Neural cell (in vitro differentiated cells): ENCODE measurements at regions not wholly inside any gene's neighbourhood (a gene's known extent, or its start where the extent isn't known, plus 50 kb on each side); places are given as distances from the start of the nearest gene placed in this dataset.

Source experiments
- H2AFZ ChIP-seq: fragments of 200-600, 300-800 bp; sonication (generic), shearing (Covaris generic); 2 replicates; pipeline ENCODE4 v1.6.0; 2014; ENCODE audit warnings: low read depth, mild to moderate bottlenecking, antibody characterized with exemption, low read length, moderate library complexity
- H3F3A ChIP-seq: fragments of 200-600 bp; shearing (Covaris generic); 2 replicates; pipeline ENCODE4 v1.6.1; 2016; ENCODE audit warnings: mild to moderate bottlenecking, moderate library complexity, mixed read lengths, antibody characterized with exemption, low read length; ENCODE audit not compliant: insufficient read depth, poor library complexity, severe bottlenecking
- H3K27ac ChIP-seq: fragments of 200-600, 300-800 bp; sonication (generic), shearing (Covaris generic); 2 replicates; pipeline ENCODE4 v1.5.1; 2014; ENCODE audit warnings: mild to moderate bottlenecking, low read length, moderate library complexity
- H3K27me3 ChIP-seq: fragments of 300-800, 200-600 bp; sonication (generic), shearing (Covaris generic); 2 replicates; pipeline ENCODE4 v1.6.0; 2014; ENCODE audit warnings: mild to moderate bottlenecking, low read depth, low read length, moderate library complexity; ENCODE audit not compliant: insufficient read depth
- H3K36me3 ChIP-seq: fragments of 300-800, 200-600 bp; sonication (generic), shearing (Covaris generic); 2 replicates; pipeline ENCODE4 v1.5.1; 2014; ENCODE audit warnings: mild to moderate bottlenecking, antibody characterized with exemption, low read length, moderate library complexity; ENCODE audit not compliant: insufficient read depth
- H3K4me2 ChIP-seq: fragments of 300-800, 200-600 bp; sonication (generic), shearing (Covaris generic); 2 replicates; pipeline ENCODE4 v1.6.0; 2014; ENCODE audit warnings: mild to moderate bottlenecking, low read length
- H3K4me3 ChIP-seq: fragments of 300-800, 200-600 bp; sonication (generic), shearing (Covaris generic); 2 replicates; pipeline ENCODE4 v1.5.1; 2014; ENCODE audit warnings: mild to moderate bottlenecking, low read length, moderate library complexity
- H3K79me2 ChIP-seq: fragments of 200-600 bp; shearing (Covaris generic); replicated peaks from 2 replicates; pipeline ENCODE4 v1.6.0; 2014; ENCODE audit warnings: mild to moderate bottlenecking, low read length, moderate library complexity; ENCODE audit not compliant: insufficient read depth
- H3K9ac ChIP-seq: fragments of 300-800, 200-600 bp; sonication (generic), shearing (Covaris generic); 2 replicates; pipeline ENCODE4 v1.6.1; 2016; ENCODE audit warnings: mild to moderate bottlenecking, low read length, mixed read lengths
- H3K9me2 ChIP-seq: fragments of 200-600 bp; shearing (Covaris generic); 2 replicates; pipeline ENCODE4 v1.6.1; 2016; ENCODE audit warnings: mild to moderate bottlenecking, low read length, mixed read lengths; ENCODE audit not compliant: insufficient read depth
- H3K9me3 ChIP-seq: fragments of 200-600, 300-800 bp; sonication (generic), shearing (Covaris generic); 2 replicates; pipeline ENCODE4 v1.6.1; 2016; ENCODE audit warnings: mild to moderate bottlenecking, mixed run types, low read length, moderate library complexity, mixed read lengths
- H4K20me1 ChIP-seq: fragments of 200-600 bp; shearing (Covaris generic); 2 replicates; pipeline ENCODE4 v1.6.1; 2016; ENCODE audit warnings: mild to moderate bottlenecking, mixed run types; ENCODE audit not compliant: insufficient read depth
- CTCF ChIP-seq: fragments of 450-650 bp; IDR thresholded peaks from 2 replicates; pipeline ENCODE4 v1.5.1; 2014; ENCODE audit warnings: antibody characterized with exemption, mild to moderate bottlenecking, moderate library complexity; ENCODE audit not compliant: poor library complexity, severe bottlenecking
- EP300 ChIP-seq: fragments of 450-650 bp; conservative IDR thresholded peaks from 2 replicates; pipeline ENCODE4 v1.6.1; 2014; ENCODE audit warnings: antibody characterized with exemption, mild to moderate bottlenecking, moderate library complexity; ENCODE audit not compliant: poor library complexity, severe bottlenecking
- EZH2 ChIP-seq: fragments of 200-600, 300-800 bp; shearing (Covaris generic), sonication (generic); IDR thresholded peaks from 2 replicates; pipeline ENCODE4 v1.6.1; 2014; ENCODE audit warnings: antibody characterized with exemption, low read length, borderline replicate concordance, mild to moderate bottlenecking; ENCODE audit not compliant: insufficient read depth, poor library complexity, severe bottlenecking
- MXI1 ChIP-seq: fragments of 450-650 bp; conservative IDR thresholded peaks from 2 replicates; pipeline ENCODE4 v1.6.1; 2014; ENCODE audit warnings: antibody characterized with exemption, mild to moderate bottlenecking; ENCODE audit not compliant: poor library complexity, severe bottlenecking
- POLR2AphosphoS5 ChIP-seq: IDR thresholded peaks from 2 replicates; pipeline ENCODE4 v1.6.1; 2012
- RAD21 ChIP-seq: fragments of 450-650 bp; conservative IDR thresholded peaks from 2 replicates; pipeline ENCODE4 v1.6.1; 2014; ENCODE audit warnings: antibody characterized with exemption, mild to moderate bottlenecking, moderate library complexity
- REST ChIP-seq: IDR thresholded peaks from 2 replicates; pipeline ENCODE4 v1.6.1; 2012; ENCODE audit warnings: borderline replicate concordance
- SMC3 ChIP-seq: fragments of 450-650 bp; conservative IDR thresholded peaks from 2 replicates; pipeline ENCODE4 v1.6.1; 2014; ENCODE audit warnings: antibody characterized with exemption, mild to moderate bottlenecking, moderate library complexity; ENCODE audit not compliant: poor library complexity
- TAF1 ChIP-seq: IDR thresholded peaks from 2 replicates; pipeline ENCODE4 v1.6.1; 2012; ENCODE audit warnings: low read depth

DNA sequence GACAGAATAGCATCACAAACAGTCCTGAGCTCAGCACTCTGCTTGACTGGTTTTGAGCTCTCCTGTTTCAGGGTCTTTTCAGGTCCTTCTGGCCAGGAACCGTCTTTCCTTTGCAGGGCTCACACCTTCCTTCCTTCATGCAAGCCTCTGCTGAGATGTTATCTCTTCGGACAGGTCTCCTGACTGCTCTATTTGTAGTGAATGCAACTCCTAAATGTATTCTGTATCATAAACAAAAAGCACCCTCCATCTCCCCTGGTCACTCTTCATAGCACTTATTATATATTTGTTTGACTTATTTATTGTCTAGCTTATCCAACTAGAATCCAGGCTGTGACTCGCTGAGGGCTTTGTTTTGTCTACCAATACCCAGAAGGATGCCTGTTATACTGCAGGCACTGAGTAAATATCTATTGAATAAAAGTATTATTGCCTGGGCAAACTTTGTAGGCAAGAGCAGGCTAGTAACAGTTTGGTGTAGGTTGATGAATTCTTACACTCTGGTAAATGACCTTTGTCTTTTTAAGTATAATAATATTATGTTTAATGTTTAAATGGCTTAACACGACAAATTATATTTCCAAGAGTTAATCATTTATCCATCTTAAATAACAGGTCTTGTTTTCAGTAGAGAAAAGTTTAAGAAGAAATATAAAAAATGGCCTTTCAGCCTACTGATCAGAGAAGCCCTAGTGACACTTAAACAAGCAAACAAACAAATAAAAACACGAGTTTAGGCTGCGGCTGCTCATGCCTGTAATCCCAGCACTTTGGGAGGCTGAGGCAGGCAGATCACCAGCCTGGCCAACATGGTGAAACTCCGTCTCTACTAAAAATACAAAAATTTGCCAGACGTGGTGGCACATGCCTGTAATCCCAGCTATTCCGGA, 199.7 kb downstream of the BCAS1 start:
- no peaks in the 10 kb centered on the region for H3K36me3 ChIP-seq
- no peak overlapping the region for H2AFZ ChIP-seq
- H3F3A ChIP-seq = no peaks in the 10 kb centered on the region
- no peaks in the 10 kb centered on the region for H3K9me2 ChIP-seq
- H3K4me3 ChIP-seq = no peak overlapping the region
- H3K79me2 ChIP-seq = no peaks in the 10 kb centered on the region
- H3K27ac ChIP-seq = no peak overlapping the region
- no peak overlapping the region for H3K9ac ChIP-seq
- no peaks in the 10 kb centered on the region for H3K27me3 ChIP-seq
- H4K20me1 ChIP-seq = no peaks in the 10 kb centered on the region
- no peaks in the 10 kb centered on the region for H3K9me3 ChIP-seq
- TF ChIP-seq SMC3 (no peak), TAF1 (no peak), CTCF (no peak), EP300 (no peak), EZH2 (no peak)
- H3K4me2 ChIP-seq = no peak overlapping the region

- TF ChIP-seq REST (no peak), EP300 (no peak), TAF1 (no peak), CTCF (no peak), MXI1 (no peak), POLR2AphosphoS5 (no peak), SMC3 (no peak), EZH2 (no peak), RAD21 (no peak)
- H3K9ac ChIP-seq = no peak overlapping the region
Measured at GRCh38 chr20:53869466-53870258, 200.7 kb downstream of the BCAS1 start.

More at GRCh38 chr20:53869466-53870258, 200.7 kb downstream of the BCAS1 start:
- Histone ChIP-seq H3K4me3 (no peak overlapping the region), H3K27me3 (no peaks in the 10 kb centered on the region), H3K4me2 (no peak overlapping the region), H3K79me2 (no peaks in the 10 kb centered on the region), H2AFZ (no peak overlapping the region), H3K36me3 (no peaks in the 10 kb centered on the region), H4K20me1 (no peaks in the 10 kb centered on the region), H3K9me2 (no peaks in the 10 kb centered on the region), H3K27ac (no peak overlapping the region), H3F3A (no peaks in the 10 kb centered on the region), H3K9me3 (no peaks in the 10 kb centered on the region)
